ENCODE measurements at regions not wholly inside any gene's neighbourhood (a gene's known extent, or its start where the extent isn't known, plus 50 kb on each side); places are given as distances from the start of the nearest gene placed in this dataset.

DNA sequence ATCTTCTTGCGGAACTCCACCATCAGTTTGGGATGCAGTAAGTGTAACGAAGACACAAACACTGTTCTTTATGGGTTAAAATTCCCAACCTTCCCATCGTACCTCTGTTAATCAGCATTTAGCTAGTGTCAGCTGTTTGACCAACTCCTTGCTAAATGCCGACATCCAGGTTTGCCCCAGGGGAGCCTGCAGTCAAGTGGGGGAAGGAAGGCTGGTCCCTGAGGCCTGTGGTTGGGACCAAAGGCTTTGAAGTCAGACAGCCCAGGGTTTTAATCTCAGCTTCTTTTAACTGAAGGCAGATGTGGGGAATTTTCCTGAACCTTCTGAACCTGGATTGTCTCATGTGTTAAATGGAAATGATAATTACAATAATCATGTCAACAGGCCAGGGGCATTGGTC, 443.7 kb downstream of the GLRX3 start:
- TF ChIP-seq GABPA (IDR thresholded peaks at IDR 0.05; ENCODE audit: low read depth) (no peak), CTCF (IDR thresholded peaks at IDR 0.05; ENCODE audit: insufficient read depth, low read length) (no peak)
